Activated CD4-positive, alpha-beta T cell treated with anti-CD3 and anti-CD28 coated beads for 36 hours (primary cell): ENCODE measurements at regions not wholly inside any gene's neighbourhood (a gene's known extent, or its start where the extent isn't known, plus 50 kb on each side); places are given as distances from the start of the nearest gene placed in this dataset.

ENCODE experiments used
- ATAC-seq: fragments of 200-7000 bp; cut with Tn5 transposase; one replicate; pipeline ENCODE4 v1.10.0; 2021; ENCODE audit warnings: mild to moderate bottlenecking, moderate library complexity
- CTCF ChIA-PET: fragments of 350-600 bp; sonication (Branson Sonifier 250); formaldehyde crosslinking; loops from one replicate; lab custom pipeline; 2021; ENCODE audit warnings: antibody characterized with exemption; lab: Charles Lee
- POLR2A ChIA-PET: fragments of 350-600 bp; sonication (Branson Sonifier 250); formaldehyde crosslinking; loops from one replicate; lab custom pipeline; 2021; ENCODE audit warnings: antibody characterized with exemption, inconsistent platforms; lab: Charles Lee
- DNase-seq: peaks from one replicate; pipeline ENCODE4 v3.0.0-alpha.2; 2020
- H3K27ac Mint-ChIP-seq: one replicate; pipeline ENCODE4 v1.8.0; 2021; ENCODE audit warnings: mixed read lengths
- H3K27me3 Mint-ChIP-seq: one replicate; pipeline ENCODE4 v1.8.0; 2021; ENCODE audit warnings: mixed read lengths
- H3K36me3 Mint-ChIP-seq: one replicate; pipeline ENCODE4 v1.8.0; 2021; ENCODE audit warnings: low read depth, mixed read lengths
- H3K4me1 Mint-ChIP-seq: one replicate; pipeline ENCODE4 v1.8.0; 2021; ENCODE audit warnings: mixed read lengths
- H3K4me3 Mint-ChIP-seq: one replicate; pipeline ENCODE4 v1.8.0; 2021; ENCODE audit warnings: mild to moderate bottlenecking, moderate library complexity, mixed read lengths
- H3K9me3 Mint-ChIP-seq: one replicate; pipeline ENCODE4 v1.8.0; 2021; ENCODE audit warnings: low read depth, mixed read lengths
- intact Hi-C, 2 experiments: fragments of 100-400 bp; cut with DNase I in 1 of 2; cut with micrococcal nuclease in 1 of 2; formaldehyde crosslinking; loops; one replicate each; pipeline versions ENCODE4 v1.14.2 to v1.15.1; 2022 to 2024; cut with DNase I, micrococcal nuclease

GRCh38 chr1:22325531-22326371 is 125.9 kb upstream of the ZBTB40 start:
- Mint-ChIP-seq H3K9me3 (no peaks in the 10 kb centered on the region), H3K27me3 (no peaks in the 10 kb centered on the region), H3K4me3 (no peak overlapping the region), H3K27ac (no peak overlapping the region), H3K4me1 (no peaks in the 10 kb centered on the region), H3K36me3 (no peaks in the 10 kb centered on the region)
- DNase-seq (no peak), ATAC-seq (no peak)
- intact Hi-C loops = no loop called here
- ChIA-PET POLR2A (interaction anchor here (0.6 kb wide), 1 partner anchor 179 kb away, joined by 8 read pairs; no protein-coding TSS in a partner anchor), CTCF (no interaction called here)

- Mint-ChIP-seq H3K36me3 (no peaks in the 10 kb centered on the region), H3K27ac (no peak overlapping the region), H3K4me1 (no peaks in the 10 kb centered on the region), H3K4me3 (no peak overlapping the region), H3K27me3 (no peaks in the 10 kb centered on the region), H3K9me3 (no peaks in the 10 kb centered on the region)
- DNase-seq (no peak), ATAC-seq (no peak)
- CTCF ChIA-PET = interaction anchor here (0.6 kb wide), 1 partner anchor 46 kb away, joined by 3 read pairs; no protein-coding TSS in a partner anchor
- POLR2A ChIA-PET = no interaction called here
- intact Hi-C loops = no loop called here
These were observed 125.2 kb upstream of the ZBTB40 start for GRCh38 chr1:22326372-22326915.

GRCh38 chr1:22326931-22327330 is 124.7 kb upstream of the ZBTB40 start:
- POLR2A ChIA-PET = no interaction called here
- Mint-ChIP-seq H3K27ac (no peak overlapping the region), H3K9me3 (no peaks in the 10 kb centered on the region), H3K27me3 (no peaks in the 10 kb centered on the region), H3K36me3 (no peaks in the 10 kb centered on the region), H3K4me3 (no peak overlapping the region), H3K4me1 (no peaks in the 10 kb centered on the region)
- DNase-seq (no peak), ATAC-seq (no peak)
- intact Hi-C loops = no loop called here
- CTCF ChIA-PET = interaction anchor here (0.6 kb wide), 1 partner anchor 45 kb away, joined by 3 read pairs; no protein-coding TSS in a partner anchor

- Mint-ChIP-seq H3K4me3 (no peak overlapping the region), H3K9me3 (no peaks in the 10 kb centered on the region), H3K27ac (no peak overlapping the region), H3K4me1 (no peaks in the 10 kb centered on the region), H3K36me3 (no peaks in the 10 kb centered on the region), H3K27me3 (no peaks in the 10 kb centered on the region)
- ATAC-seq = no peak
- no peak for DNase-seq
- ChIA-PET CTCF (no interaction called here), POLR2A (no interaction called here)
- intact Hi-C loops = no loop called here
These were observed 124.2 kb upstream of the ZBTB40 start for GRCh38 chr1:22327411-22327810.

GRCh38 chr1:22328331-22329147 is 123.1 kb upstream of the ZBTB40 start:
- no peak overlapping the region for H3K27ac Mint-ChIP-seq
- ChIA-PET CTCF (no interaction called here), POLR2A (no interaction called here)
- no peaks in the 10 kb centered on the region for H3K4me1 Mint-ChIP-seq
- H3K4me3 Mint-ChIP-seq = no peak overlapping the region
- peaks cover 6% of the 10 kb centered on the region for H3K27me3 Mint-ChIP-seq
- intact Hi-C loops = no loop called here
- ATAC-seq = no peak
- no peaks in the 10 kb centered on the region for H3K36me3 Mint-ChIP-seq
- H3K9me3 Mint-ChIP-seq = no peaks in the 10 kb centered on the region
- no peak for DNase-seq

- POLR2A ChIA-PET = no interaction called here
- no peak for DNase-seq
- intact Hi-C loops = no loop called here
- Mint-ChIP-seq H3K9me3 (no peaks in the 10 kb centered on the region), H3K4me1 (no peaks in the 10 kb centered on the region), H3K27me3 (peaks cover 11% of the 10 kb centered on the region), H3K36me3 (no peaks in the 10 kb centered on the region), H3K27ac (no peak overlapping the region), H3K4me3 (no peak overlapping the region)
- CTCF ChIA-PET = no interaction called here
- no peak for ATAC-seq
These were observed 122.5 kb upstream of the ZBTB40 start for GRCh38 chr1:22329148-22329515.

- Mint-ChIP-seq H3K4me3 (no peak overlapping the region), H3K4me1 (no peaks in the 10 kb centered on the region), H3K27ac (no peak overlapping the region), H3K36me3 (no peaks in the 10 kb centered on the region), H3K9me3 (no peaks in the 10 kb centered on the region), H3K27me3 (peaks cover 11% of the 10 kb centered on the region)
- intact Hi-C loops = no loop called here
- ChIA-PET CTCF (no interaction called here), POLR2A (no interaction called here)
- DNase-seq (no peak), ATAC-seq (no peak)
These were observed 121.4 kb upstream of the ZBTB40 start for GRCh38 chr1:22330092-22330759.

- POLR2A ChIA-PET = no interaction called here
These were observed 120.9 kb upstream of the ZBTB40 start for GRCh38 chr1:22330760-22331119.

GRCh38 chr1:22331618-22332423 is 119.8 kb upstream of the ZBTB40 start:
- no peak for ATAC-seq
- intact Hi-C loops = no loop called here
- H3K9me3 Mint-ChIP-seq = no peaks in the 10 kb centered on the region

More at GRCh38 chr1:22330760-22331119, 120.9 kb upstream of the ZBTB40 start:
- ATAC-seq (no peak), DNase-seq (no peak)
- CTCF ChIA-PET = no interaction called here
- Mint-ChIP-seq H3K4me1 (no peaks in the 10 kb centered on the region), H3K27me3 (peaks cover 11% of the 10 kb centered on the region), H3K4me3 (no peak overlapping the region), H3K27ac (no peak overlapping the region), H3K9me3 (no peaks in the 10 kb centered on the region), H3K36me3 (no peaks in the 10 kb centered on the region)
- intact Hi-C loops = no loop called here

GRCh38 chr1:22332424-22332717 is 119.3 kb upstream of the ZBTB40 start:
- Mint-ChIP-seq H3K4me1 (no peaks in the 10 kb centered on the region), H3K36me3 (no peaks in the 10 kb centered on the region), H3K4me3 (no peak overlapping the region), H3K9me3 (no peaks in the 10 kb centered on the region), H3K27ac (no peak overlapping the region), H3K27me3 (peaks cover 11% of the 10 kb centered on the region)
- intact Hi-C loops = no loop called here
- ChIA-PET POLR2A (no interaction called here), CTCF (no interaction called here)
- ATAC-seq (no peak), DNase-seq (no peak)

More at GRCh38 chr1:22331618-22332423, 119.8 kb upstream of the ZBTB40 start:
- peaks cover 11% of the 10 kb centered on the region for H3K27me3 Mint-ChIP-seq
- DNase-seq = no peak
- no peaks in the 10 kb centered on the region for H3K36me3 Mint-ChIP-seq
- H3K27ac Mint-ChIP-seq = no peak overlapping the region
- CTCF ChIA-PET = no interaction called here
- H3K4me3 Mint-ChIP-seq = no peak overlapping the region
- POLR2A ChIA-PET = no interaction called here
- no peaks in the 10 kb centered on the region for H3K4me1 Mint-ChIP-seq
